ENCODE measurements at regions not wholly inside any gene's neighbourhood (a gene's known extent, or its start where the extent isn't known, plus 50 kb on each side); places are given as distances from the start of the nearest gene placed in this dataset.

DNA sequence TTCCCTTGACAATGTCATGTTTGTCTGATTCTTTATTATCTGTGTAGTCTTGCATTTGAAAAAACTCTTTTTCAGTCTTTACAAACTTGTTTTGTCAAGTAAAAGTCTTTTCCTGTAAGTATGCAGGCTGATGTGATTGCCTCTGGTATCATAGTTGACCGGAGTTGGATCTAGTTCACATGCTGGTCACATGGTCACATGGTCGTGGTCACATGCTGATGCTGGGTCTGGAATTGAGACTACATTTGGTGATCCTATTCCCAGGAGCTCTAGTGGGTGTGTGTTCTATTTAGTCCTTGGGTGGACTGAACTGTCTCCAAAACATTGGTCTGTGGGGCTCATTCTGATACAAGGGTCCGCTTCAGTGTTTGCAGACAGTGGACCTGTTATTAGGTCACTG is 1798.8 kb upstream of the PRR20A start:
- H3K36me3 Mint-ChIP-seq, result peaks cover 18% of the 10 kb centered on the region
- Histone ChIP-seq H3K4me3 (ENCODE audit: low read length) (no peak overlapping the region), H3K9me3 (ENCODE audit: control insufficient read depth, insufficient read depth, low read length) (peaks cover 5% of the 10 kb centered on the region), H3K4me1 (ENCODE audit: control insufficient read depth, insufficient read depth, low read length) (no peaks in the 10 kb centered on the region), H3K27ac (ENCODE audit: low read length) (no peak overlapping the region), H3K27me3 (ENCODE audit: control insufficient read depth, insufficient read depth, low read length) (no peaks in the 10 kb centered on the region), H3K36me3 (ENCODE audit: control insufficient read depth, insufficient read depth, low read length) (no peaks in the 10 kb centered on the region)
- WGBS (ENCODE audit: insufficient coverage), result 82% methylated on average over 3 of the region's 3 CpGs
- intact Hi-C loops (cut with micrococcal nuclease), result no loop called here
- TF ChIP-seq, protein P1, sequence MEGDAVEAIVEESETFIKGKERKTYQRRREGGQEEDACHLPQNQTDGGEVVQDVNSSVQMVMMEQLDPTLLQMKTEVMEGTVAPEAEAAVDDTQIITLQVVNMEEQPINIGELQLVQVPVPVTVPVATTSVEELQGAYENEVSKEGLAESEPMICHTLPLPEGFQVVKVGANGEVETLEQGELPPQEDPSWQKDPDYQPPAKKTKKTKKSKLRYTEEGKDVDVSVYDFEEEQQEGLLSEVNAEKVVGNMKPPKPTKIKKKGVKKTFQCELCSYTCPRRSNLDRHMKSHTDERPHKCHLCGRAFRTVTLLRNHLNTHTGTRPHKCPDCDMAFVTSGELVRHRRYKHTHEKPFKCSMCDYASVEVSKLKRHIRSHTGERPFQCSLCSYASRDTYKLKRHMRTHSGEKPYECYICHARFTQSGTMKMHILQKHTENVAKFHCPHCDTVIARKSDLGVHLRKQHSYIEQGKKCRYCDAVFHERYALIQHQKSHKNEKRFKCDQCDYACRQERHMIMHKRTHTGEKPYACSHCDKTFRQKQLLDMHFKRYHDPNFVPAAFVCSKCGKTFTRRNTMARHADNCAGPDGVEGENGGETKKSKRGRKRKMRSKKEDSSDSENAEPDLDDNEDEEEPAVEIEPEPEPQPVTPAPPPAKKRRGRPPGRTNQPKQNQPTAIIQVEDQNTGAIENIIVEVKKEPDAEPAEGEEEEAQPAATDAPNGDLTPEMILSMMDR (IDR thresholded peaks at IDR 0.05), result no peak
- ATAC-seq (no peak), DNase-seq (no peak)
- no peak overlapping the region for H3K4me3 Mint-ChIP-seq
- H3K27me3 Mint-ChIP-seq (ENCODE audit: low read depth in 2 of 2), result no peaks in the 10 kb centered on the region
- peaks cover 20 to 39% of the 10 kb centered on the region in 2 donors for H3K9me3 Mint-ChIP-seq
- H3K4me1 Mint-ChIP-seq, result no peaks in the 10 kb centered on the region
- no peak overlapping the region for H3K27ac Mint-ChIP-seq

DNA sequence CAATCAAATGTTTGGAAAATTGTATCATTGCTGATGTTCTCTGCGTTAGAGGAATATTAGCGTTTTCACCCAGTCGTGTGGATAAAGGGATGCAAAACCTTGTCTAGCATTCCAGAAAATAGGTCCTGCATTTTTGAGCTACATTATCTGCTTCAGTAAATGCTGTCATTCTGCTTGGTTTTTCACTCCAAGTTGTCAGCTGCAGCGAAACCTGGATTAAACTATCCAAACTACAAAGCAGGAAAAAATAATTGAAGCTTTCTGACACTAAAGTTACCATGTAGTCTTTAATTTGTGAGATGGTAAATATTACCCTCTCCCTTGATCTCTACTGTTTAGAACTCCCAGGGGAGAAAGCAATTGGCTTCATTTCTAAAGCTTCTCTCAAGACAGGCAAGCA is 1795.5 kb upstream of the PRR20A start:
- TF ChIP-seq, protein P1 (IDR thresholded peaks at IDR 0.05), result no peak
- Histone ChIP-seq H3K9me3 (ENCODE audit: control insufficient read depth, insufficient read depth, low read length) (peaks cover 5% of the 10 kb centered on the region), H3K27me3 (ENCODE audit: control insufficient read depth, insufficient read depth, low read length) (no peaks in the 10 kb centered on the region), H3K4me1 (ENCODE audit: control insufficient read depth, insufficient read depth, low read length) (no peaks in the 10 kb centered on the region), H3K27ac (ENCODE audit: low read length) (no peak overlapping the region), H3K36me3 (ENCODE audit: control insufficient read depth, insufficient read depth, low read length) (no peaks in the 10 kb centered on the region), H3K4me3 (ENCODE audit: low read length) (no peak overlapping the region)
- no peaks in the 10 kb centered on the region for H3K27me3 Mint-ChIP-seq (ENCODE audit: low read depth in 2 of 2)
- intact Hi-C loops (cut with micrococcal nuclease), result no loop called here
- peaks cover 8% of the 10 kb centered on the region for H3K36me3 Mint-ChIP-seq
- no peak for DNase-seq
- H3K27ac Mint-ChIP-seq, result no peak overlapping the region
- H3K9me3 Mint-ChIP-seq, result peaks cover 16 to 22% of the 10 kb centered on the region in 2 donors
- H3K4me1 Mint-ChIP-seq, result no peaks in the 10 kb centered on the region
- WGBS (ENCODE audit: insufficient coverage), result 72% methylated on average over 4 of the region's 4 CpGs
- no peak for ATAC-seq
- H3K4me3 Mint-ChIP-seq, result no peak overlapping the region

DNA sequence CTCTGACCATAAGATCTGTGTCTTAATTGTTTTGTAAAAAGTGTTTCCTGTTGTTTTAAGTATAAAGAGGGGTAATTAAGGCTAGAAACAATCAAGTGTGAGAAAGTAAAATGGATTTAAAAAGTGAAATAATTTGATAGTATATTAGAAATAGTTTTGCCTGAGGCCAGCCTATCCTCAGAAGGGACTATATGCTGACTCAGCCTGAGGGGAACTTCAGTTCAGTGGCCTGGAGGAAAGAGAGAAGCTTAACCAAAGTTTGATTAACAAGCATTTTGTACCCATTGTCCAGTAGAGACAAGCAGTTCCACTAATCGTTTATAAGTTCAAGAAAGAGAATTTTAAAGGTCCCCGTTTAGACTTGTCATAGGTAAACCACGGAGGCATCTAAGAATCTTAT is 1793.2 kb upstream of the PRR20A start:
- DNase-seq (no peak), ATAC-seq (no peak)
- Histone ChIP-seq H3K27ac (ENCODE audit: low read length) (no peak overlapping the region), H3K27me3 (ENCODE audit: control insufficient read depth, insufficient read depth, low read length) (no peaks in the 10 kb centered on the region), H3K9me3 (ENCODE audit: control insufficient read depth, insufficient read depth, low read length) (no peaks in the 10 kb centered on the region), H3K4me1 (ENCODE audit: control insufficient read depth, insufficient read depth, low read length) (no peaks in the 10 kb centered on the region), H3K4me3 (ENCODE audit: low read length) (no peak overlapping the region), H3K36me3 (ENCODE audit: control insufficient read depth, insufficient read depth, low read length) (no peaks in the 10 kb centered on the region)
- no peaks in the 10 kb centered on the region for H3K4me1 Mint-ChIP-seq
- no peak overlapping the region for H3K27ac Mint-ChIP-seq
- intact Hi-C loops (cut with micrococcal nuclease), result no loop called here
- 93% methylated on average over 3 of the region's 3 CpGs for WGBS (ENCODE audit: insufficient coverage)
- no peak overlapping the region for H3K4me3 Mint-ChIP-seq
- TF ChIP-seq, protein P1 (IDR thresholded peaks at IDR 0.05), result no peak
- peaks cover 7 to 8% of the 10 kb centered on the region in 2 donors for H3K9me3 Mint-ChIP-seq
- no peaks in the 10 kb centered on the region for H3K36me3 Mint-ChIP-seq
- H3K27me3 Mint-ChIP-seq (ENCODE audit: low read depth in 2 of 2), result no peaks in the 10 kb centered on the region

DNA sequence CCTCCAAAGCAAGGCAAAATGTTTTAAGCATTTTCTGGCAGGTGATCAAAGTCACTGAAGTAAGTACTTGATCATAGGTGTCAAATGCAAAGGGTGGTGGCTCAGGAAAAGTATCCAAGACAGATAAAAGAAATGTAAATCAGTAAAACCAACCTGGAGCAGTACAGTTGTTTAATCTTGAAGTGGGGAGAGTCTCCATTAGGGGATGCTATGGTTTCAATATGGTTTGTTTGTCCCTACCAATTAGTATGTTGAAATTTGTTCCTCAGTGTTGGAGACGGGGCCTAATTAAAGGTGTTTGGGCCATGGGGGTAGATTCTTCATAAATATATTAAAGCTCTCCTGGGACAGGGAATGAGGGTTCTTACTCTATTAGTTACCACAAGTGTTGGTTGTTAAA is 1781.7 kb upstream of the PRR20A start:
- Mint-ChIP-seq H3K36me3 (no peaks in the 10 kb centered on the region), H3K4me1 (no peaks in the 10 kb centered on the region), H3K27ac (no peak overlapping the region), H3K4me3 (no peak overlapping the region), H3K9me3 (peaks cover 3 to 5% of the 10 kb centered on the region in 2 donors), H3K27me3 (ENCODE audit: low read depth in 2 of 2) (no peaks in the 10 kb centered on the region)
- Histone ChIP-seq H3K27ac (ENCODE audit: low read length) (no peak overlapping the region), H3K27me3 (ENCODE audit: control insufficient read depth, insufficient read depth, low read length) (no peaks in the 10 kb centered on the region), H3K36me3 (ENCODE audit: control insufficient read depth, insufficient read depth, low read length) (no peaks in the 10 kb centered on the region), H3K4me3 (ENCODE audit: low read length) (no peak overlapping the region), H3K4me1 (ENCODE audit: control insufficient read depth, insufficient read depth, low read length) (no peaks in the 10 kb centered on the region), H3K9me3 (ENCODE audit: control insufficient read depth, insufficient read depth, low read length) (no peaks in the 10 kb centered on the region)
- TF ChIP-seq, protein P1 (IDR thresholded peaks at IDR 0.05), result no peak
- intact Hi-C loops (cut with micrococcal nuclease), result no loop called here
- DNase-seq, result no peak
- no CpG with 5 or more reads among the region's 1 CpG for WGBS (ENCODE audit: insufficient coverage)
- no peak for ATAC-seq
